HG02623 (cell line): ENCODE measurements at regions not wholly inside any gene's neighbourhood (a gene's known extent, or its start where the extent isn't known, plus 50 kb on each side); places are given as distances from the start of the nearest gene placed in this dataset.
A peak's percentile ranks its signal among the peaks of the same experiment; 100 is the strongest.

Experiments used
- ATAC-seq: cut with Tn5 transposase; IDR thresholded peaks from one replicate; pipeline ENCODE4 v1.9.1; 2021; ENCODE audit warnings: moderate library complexity; ENCODE audit not compliant: unreplicated experiment

DNA sequence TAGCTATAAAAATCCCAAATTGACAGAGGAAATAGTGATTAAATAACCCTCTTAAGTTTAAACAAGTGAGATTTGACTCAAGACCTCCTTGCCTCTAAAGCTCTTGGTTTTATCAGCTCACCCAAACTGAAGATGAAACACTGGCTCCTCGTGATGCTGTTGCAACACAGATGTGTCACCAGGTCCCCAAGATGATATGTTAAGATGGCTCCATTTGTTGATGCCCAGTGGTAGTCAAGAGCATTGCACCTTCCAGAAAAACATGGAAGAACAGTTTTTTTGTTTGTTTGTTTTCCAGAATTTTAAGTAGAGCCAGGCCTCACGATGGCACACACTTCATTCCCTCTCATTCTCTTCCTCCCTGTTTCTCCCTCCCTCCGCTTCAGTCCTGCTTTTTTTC lies 399.8 kb downstream of the TXNL1 start:
- no peak for ATAC-seq

DNA sequence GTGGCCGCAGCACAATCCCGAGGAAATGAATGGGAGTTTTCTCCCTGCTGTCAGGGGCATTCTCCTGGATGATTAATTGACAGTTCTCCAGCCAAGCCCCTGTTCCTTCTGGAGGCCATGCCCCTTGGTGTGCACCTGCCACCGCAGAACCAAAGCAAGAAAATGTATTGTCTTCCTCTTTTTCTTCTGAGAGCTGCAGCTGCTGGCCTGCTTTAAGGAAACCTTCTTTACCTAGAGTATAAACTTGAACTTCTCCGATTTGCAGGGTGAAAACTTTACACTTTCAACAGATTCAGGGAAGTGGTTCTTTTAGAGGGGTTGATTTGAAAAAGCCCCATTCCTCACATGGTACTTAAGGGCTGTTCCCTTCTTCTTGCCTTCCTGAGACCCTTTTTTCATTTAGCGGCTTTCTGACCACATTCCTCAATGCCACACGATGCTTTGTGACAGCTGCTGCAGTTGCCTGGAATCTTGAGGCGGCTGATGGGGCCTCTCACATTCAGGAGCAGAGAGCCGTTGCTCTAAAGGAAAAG lies 402.8 kb downstream of the TXNL1 start:
- peak; percentile 84 for ATAC-seq

DNA sequence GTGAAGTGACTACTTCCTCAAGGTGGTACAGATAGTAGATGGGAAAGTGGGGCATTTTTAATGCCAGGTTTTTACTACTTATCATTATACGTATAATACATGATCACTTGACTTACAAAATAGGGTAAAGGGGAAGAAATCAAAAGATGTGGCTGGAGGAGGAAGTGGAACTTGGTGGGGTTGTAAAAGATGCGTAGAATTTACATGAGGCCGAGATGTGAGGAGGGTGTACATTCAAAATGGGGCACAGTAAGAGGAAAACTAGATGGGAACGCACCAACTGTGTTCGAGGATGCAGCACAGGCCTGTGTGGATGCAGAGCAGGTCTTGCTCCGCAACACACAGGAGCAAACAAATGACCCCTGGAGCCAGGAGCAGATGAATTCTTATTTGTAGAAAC lies 403.3 kb downstream of the TXNL1 start:
- ATAC-seq, result peak; percentile 37

DNA sequence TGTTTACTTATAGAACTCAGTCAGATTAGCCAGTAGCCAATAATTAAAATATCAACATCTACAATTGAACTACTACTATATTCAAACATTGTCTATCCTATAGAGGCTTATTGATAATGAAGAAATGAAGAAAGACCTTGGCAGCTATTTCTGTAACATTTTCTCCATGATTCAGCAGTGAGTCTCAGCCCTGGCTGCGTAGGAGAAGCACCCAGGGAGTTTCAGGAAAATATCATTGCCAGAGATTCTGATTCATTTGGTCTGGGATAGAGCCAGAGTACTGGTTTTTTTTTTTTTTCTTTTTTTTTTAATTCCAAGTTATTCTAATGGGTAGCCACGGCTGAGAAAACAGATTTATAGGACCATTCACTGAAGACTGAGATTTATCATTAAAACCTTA lies 404.8 kb downstream of the TXNL1 start:
- ATAC-seq, result no peak

DNA sequence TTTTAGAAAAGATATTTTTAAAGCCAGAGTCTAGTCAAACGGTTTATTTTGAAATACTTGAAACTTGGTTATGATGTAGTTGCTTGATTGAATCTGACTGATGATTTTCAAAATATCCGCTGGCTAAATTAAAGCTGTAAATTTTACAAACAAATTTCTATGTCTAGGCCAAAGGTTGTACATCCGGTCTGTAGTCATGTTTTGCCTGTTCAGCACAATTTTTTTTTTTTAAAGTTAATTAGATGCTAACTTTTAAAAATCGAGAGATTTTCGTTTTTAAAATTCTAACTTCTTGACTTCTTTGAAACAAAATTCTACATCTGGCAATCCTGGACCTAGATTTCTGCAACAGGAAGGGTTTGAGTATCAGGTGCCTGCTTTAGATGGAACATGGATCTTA lies 412.4 kb downstream of the TXNL1 start:
- ATAC-seq, result no peak

DNA sequence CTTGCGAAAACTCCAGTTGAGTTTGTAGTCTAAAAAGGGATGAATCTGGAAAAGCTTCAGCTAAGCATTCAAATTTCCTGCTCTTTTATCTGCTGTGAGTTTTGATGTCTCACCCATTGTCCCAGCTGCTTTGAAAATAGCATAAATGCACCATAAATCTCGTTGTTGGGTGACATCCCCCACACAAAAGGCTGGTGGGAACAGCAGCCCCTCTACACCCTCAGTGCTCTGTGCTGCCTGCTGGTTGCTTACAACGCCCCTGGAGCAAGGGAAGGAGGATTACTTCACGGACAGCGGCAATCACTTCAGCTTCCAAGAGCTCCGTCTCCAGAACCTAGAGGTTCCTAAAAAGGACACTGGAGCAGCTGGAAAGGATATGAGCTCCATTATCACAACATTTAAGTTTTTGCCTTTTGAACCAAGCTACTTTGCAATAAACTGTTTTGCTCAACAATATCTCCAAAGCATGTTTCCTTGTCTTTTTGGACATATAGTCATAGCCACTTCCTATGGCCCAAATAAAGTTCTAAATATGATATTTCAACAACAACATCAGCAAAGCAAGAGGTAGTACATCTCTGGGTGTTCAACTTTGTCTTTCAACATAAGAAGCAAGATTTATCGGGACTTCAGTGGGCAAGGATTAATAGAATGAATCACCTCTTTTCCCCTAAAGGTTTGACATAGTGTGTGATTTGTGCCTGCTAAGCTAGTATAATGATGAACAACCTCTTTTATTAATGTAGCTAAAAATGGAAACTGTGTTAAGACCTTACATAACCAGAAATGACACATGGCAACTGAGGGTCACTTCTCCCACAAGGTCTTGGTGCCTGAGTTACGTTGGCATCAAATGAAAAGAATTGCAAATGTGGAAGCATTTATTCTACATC lies 413.5 kb downstream of the TXNL1 start:
- ATAC-seq, result no peak

DNA sequence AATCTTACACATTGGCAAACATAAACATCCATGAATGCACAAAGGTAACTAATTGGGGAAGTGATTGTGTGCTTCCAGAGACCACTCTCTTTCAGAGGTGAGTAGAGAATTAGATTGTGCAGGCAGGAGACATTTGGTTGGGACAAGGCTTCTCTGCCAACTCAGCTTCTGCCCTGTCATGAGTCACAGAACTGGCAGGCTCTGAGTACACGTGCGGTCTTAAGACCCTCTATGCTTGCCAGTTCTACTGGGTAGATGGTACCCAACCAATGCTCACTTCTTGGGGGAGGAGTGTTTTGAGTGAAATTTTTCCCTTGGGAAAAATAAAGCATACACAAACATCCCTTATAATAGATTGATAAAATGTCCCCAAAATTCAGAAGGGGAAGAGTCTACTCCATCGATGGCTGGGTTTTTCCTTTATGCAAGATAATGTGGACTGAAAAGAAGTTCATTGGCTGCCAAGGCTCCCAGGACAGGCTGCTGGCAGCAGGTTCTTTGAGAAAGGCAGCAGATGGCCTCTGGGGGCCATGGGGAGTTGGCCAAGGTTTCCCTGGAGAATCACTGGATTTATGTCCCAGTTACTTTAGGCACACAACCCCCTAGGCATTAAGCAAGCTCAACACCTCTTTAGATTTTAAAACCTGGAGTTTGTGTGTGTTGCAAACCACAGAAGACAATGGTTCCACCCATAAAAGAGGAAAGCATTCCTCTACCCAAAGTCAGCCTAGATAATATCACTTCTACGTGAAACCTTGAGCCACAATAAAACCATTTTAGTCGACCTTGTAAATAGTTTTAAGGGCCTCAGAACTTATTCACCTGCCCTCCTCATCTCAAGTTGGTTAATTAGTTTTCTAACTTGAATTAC lies 417.0 kb downstream of the TXNL1 start:
- no peak for ATAC-seq

DNA sequence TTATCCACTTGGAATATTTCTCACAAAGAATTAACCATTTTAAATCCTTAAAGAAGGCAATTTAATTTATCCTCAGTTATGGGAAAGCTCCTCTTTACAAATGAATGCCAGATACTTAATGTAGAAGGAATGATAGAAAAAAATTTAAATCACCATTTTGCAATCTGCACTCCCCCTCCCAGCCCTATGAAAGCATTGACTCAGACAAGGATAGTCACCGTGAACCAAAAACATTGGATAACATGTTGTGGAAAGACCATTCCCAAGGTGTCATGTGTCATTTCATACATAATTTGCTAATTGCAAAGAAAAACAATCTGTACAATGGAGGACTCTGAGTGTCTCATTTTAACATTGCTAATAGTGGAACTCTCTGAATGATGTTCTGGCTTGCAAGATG lies 421.0 kb downstream of the TXNL1 start:
- ATAC-seq, result no peak

DNA sequence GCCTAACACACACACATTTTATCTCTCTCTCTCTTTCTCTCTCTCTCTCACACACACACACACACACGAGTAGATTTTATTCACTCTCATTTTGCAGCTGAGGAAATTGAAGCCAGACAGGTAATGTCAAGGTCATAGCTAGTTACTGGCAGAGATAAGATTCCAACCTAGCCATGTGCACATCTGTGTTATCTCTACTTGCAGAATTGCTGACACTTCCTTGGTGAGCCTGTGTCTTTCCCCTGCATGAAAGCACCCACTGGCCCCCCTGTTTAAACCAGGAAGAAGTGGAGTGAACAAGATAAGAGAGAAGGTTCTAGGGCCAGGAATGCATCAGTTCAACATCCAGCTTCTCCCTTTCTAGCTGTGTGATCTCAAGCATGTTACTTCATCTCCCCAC lies 423.7 kb downstream of the TXNL1 start:
- no peak for ATAC-seq

DNA sequence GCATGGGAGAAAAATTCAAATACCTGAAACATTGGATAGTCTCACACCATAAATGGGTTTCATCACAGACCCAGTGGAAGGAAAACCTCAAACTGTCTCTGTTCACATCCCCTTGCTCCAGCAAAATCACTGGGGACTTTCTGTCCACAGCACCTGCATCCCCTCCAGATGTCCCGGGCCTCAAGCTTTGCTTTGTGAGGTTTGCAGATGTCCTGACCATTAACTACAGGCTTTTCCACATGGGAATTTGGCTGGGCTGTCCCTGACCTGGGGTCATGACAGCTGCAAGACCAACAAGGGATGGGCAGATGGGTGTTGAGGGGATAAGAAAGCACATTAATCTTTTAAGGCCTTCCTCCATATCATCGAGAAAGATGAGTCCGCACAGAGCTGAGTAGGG lies 427.9 kb downstream of the TXNL1 start:
- ATAC-seq, result no peak

DNA sequence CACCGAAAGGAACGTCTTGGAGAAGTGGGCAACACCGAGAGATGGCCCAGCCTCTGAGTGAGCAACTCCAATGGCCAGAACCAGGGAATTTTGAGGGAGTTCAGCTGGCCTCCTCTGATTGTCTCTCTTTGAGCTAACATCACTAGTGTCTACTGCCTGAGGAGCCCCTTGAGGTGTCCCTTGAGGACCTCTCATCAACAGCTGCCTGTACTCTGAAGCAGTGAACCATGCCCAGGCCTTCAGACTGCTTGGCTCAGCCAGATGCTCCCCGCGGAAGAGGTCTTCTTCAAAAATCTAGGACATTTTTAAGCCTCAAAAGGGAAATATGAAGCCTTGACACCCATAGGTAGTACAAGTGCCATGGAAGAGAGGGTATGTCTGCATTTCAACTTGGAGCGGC lies 430.4 kb downstream of the TXNL1 start:
- ATAC-seq, result no peak

DNA sequence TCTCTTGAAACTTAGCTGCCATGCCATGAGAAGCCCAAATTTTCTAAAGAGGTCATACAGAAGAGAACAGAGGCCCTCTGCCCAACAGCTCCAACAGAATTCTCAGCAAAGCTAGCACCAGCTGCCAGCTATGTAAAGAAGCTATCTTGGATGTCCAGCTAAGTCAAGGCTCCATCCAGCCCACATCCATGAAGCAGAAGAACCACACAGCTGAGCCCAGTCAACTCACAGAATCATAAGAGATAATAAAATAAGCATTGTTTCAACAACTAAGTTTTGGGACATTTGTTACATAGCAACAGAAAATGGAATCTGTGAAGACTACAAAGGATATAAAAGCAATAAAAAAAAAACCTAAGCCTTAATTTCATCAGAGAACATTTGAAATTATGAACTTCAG lies 434.3 kb downstream of the TXNL1 start:
- no peak for ATAC-seq

DNA sequence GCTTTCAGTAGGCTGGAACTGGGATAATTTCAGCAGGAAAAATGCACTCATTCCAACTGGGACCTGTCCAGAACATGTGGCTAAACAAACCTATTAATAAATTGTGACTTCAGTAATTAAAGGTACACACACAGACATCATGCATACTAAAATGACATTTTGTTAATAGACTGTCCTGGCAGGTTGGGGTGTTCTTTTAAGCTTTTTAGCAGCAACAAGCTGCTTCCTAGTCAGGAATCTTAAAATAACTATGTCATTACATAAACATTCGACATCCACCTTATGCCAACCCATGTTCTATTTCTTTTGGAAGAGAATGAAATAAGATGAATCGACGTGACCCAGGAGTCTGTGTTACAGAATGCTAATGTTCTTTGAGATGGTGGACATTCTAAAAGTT lies 435.7 kb downstream of the TXNL1 start:
- no peak for ATAC-seq

DNA sequence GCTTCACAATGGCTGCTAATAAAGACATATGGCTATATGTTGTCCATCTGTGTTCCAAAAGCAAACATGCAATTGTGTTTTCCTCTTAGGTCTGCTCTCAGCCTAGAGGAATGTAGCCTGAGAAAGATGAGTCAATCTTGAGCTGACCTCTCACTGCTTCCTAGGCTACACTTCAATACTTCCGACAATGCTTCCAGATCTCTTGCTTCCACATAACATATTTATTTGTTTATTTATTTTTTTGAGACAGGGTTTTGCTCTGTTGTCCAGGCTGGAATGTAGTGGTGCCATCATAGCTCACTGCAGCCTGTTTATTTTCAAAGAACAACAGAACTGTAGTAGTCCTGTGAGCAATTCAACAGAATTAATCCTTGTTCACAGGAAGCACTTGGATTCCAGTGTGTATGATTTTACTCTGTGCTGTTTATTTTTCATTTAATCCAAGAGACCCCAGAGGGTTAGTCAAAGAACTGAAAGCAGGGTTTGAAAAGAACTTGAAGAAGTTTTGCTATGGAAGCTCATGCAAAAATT lies 437.9 kb downstream of the TXNL1 start:
- ATAC-seq, result no peak

DNA sequence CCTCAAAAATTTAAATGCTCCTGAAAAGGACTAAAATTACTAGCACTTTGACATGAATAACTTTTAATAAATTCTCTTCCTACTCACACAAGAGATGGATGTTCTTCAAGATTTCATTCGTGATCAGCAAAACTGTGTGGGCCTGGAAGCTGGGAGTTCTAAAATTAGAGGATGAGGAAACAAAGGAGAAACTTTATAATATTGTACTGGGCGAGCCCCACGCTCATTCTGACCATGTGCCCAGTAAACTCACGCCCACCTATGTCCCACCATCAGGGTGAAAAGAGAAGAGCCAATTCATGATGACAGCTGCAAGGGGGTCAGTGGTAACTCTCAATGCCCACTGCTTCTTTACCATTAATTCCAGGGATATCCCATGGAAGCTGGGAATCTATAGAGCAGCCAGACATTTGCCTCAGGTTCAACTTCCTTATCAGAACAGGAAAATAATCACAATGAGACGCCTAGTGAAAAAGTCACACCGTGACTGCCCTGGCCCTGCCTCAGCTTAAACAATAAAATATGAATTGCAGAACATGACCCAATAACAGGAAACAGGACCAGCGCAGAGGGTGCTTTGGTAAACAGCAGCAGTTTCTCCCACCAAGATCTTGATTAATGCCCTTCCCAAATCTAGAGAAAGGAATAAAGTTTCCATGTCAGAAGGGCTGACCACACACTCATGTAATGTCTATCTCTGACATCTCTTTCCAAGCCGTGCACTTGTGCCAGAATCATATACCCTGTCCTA lies 438.6 kb downstream of the TXNL1 start:
- ATAC-seq, result no peak

DNA sequence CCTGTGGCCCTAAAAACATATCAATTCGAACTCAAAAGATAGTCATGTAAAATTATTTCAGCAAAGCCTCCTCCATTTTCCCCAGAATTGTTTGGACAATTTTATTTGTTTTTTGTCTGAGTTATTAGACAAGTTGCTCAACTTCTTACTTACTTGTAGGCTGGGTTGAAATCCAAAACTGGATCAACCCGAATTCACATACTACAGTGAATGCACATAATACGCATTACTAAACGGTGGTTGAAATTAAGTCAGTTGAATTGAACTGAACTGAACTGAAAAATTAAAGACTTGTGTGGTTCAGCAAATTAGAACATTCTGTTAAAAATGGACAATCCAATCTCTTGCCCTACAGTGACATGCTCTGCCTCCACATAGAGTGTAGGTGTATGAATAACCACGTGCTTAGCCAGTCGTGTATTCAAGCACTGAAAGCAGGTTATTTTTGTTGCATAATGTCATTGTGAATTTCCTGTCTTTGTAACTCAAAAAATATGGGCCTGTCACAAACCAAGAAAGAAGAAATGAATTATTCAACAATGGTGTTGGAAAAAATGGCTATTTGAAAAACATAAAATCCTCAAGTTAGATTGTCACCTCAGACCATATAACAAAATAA lies 441.0 kb downstream of the TXNL1 start:
- peak; percentile 63 for ATAC-seq

DNA sequence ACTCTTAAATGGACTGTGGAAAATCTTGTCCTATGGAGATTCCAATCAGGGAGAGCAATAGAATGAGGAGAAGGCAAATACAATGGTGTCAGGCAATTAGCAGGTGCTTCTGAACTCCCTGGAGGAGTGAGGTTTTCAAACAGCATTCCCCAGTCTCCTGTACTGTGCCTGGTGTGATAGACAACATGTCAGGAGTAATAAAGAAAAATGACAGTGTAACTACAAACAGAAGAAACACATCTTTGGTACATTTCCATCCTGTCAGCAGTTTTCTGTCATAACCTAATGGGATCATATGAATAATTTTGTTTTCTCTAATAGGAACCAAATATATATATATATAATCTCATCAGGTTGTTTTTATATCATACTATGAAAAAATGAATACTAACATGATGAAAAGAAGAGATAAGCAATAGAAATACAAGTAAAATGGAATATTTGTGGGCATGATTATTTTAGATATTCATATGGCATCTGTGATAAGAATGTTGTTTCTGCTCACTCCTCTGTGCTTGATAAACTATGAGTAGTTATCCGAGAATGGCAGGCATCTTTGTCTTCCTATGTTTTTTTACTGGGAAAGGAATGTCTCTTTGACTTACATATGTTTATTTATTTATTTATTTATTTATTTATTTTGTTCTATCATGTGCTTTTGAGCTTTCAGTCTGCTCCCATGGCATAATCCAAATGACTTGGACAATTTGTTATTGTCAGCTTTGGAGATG lies 441.7 kb downstream of the TXNL1 start:
- no peak for ATAC-seq

DNA sequence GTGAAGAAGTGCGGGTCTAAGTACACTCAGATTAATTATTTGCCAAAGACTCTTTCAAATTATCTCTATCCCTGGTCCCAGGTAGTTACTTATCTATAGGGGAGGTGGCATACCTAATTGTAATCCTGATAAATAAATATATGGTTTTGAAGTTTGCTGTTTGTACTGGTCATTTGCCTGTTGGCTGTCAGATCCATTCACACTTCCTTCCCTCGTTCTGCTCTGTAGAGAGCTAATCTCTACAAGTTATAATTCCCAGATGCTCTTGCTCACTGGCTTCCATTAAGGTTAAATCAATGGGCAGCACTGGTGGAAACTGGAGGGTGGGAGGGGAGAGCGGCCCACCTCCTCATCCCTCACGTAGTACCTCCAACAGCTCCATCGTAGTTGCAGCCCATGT lies 447.1 kb downstream of the TXNL1 start:
- no peak for ATAC-seq

DNA sequence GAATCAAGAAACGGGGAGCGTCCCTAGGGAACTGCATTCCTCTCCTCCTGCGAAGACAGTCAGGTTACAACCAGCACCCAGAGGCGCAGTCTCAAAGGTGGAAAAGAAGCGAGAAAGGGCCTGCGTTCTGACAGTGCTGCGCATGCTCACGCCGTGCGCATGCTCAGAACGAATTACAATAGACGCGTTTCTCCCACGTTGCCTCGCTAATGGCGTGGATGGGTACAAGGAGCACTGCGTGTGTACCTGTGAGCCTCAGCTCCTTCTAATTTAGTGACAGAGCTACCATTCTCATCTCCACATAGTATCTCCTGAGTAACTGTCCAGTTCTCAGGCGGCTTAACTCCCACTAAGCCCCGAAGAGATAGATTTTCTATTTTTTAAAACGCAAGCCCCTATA lies 448.8 kb downstream of the TXNL1 start:
- ATAC-seq, result no peak
